Bronchial epithelial cell (primary cell): ENCODE measurements at regions not wholly inside any gene's neighbourhood (a gene's known extent, or its start where the extent isn't known, plus 50 kb on each side); places are given as distances from the start of the nearest gene placed in this dataset.
A peak's percentile ranks its signal among the peaks of the same experiment; 100 is the strongest.

ENCODE experiments used
- DNase-seq: peaks from one replicate; pipeline ENCODE4 v3.0.0-alpha.2; 2010; ENCODE audit warnings: low read depth
- FAIRE-seq: peaks from 2 replicates; lab custom pipeline; 2011; peaks lifted over from hg19 to GRCh38; lab: Jason Lieb, UNC
- H3K27me3 ChIP-seq: 2 replicates; pipeline ENCODE4 v1.5.1; 2011; ENCODE audit warnings: low read length; ENCODE audit not compliant: control insufficient read depth, insufficient read depth
- H3K36me3 ChIP-seq: 2 replicates; pipeline ENCODE4 v1.5.1; 2011; ENCODE audit warnings: low read length; ENCODE audit not compliant: control insufficient read depth, insufficient read depth
- H3K4me3 ChIP-seq: 2 replicates; pipeline ENCODE4 v1.5.1; 2011; ENCODE audit warnings: mild to moderate bottlenecking, low read depth, low read length, control low read depth
- TF ChIP-seq, protein P1 (sequence below): IDR thresholded peaks from 2 replicates; pipeline ENCODE4 v1.5.1; 2011; ENCODE audit warnings: mild to moderate bottlenecking, moderate library complexity, low read length, control low read depth, inconsistent platforms; ENCODE audit not compliant: insufficient read depth, severe bottlenecking

DNA sequence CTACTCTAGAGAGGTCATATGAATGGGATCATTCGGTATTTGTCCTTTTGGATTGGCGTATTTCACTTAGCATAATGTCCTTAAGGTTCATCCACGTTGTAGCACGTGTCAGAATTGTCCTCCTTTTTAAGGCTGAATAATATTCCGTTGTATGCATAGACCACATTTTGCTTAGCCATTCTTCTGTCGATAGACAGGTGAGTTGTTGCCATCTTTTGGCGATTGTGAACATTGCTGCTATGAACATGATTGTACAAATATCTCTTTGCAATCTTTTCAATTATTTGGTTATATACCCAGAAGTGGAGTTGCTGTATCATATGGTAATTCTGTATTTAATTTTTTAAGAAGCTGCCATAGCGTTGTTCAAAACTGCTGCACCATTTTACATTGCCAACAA is 52.4 kb upstream of the GOLGA8J start:
- DNase-seq (no peak), FAIRE-seq (no peak)
- Histone ChIP-seq H3K4me3 (no peak overlapping the region), H3K27me3 (no peaks in the 10 kb centered on the region), H3K36me3 (no peaks in the 10 kb centered on the region)
- TF ChIP-seq, protein P1, sequence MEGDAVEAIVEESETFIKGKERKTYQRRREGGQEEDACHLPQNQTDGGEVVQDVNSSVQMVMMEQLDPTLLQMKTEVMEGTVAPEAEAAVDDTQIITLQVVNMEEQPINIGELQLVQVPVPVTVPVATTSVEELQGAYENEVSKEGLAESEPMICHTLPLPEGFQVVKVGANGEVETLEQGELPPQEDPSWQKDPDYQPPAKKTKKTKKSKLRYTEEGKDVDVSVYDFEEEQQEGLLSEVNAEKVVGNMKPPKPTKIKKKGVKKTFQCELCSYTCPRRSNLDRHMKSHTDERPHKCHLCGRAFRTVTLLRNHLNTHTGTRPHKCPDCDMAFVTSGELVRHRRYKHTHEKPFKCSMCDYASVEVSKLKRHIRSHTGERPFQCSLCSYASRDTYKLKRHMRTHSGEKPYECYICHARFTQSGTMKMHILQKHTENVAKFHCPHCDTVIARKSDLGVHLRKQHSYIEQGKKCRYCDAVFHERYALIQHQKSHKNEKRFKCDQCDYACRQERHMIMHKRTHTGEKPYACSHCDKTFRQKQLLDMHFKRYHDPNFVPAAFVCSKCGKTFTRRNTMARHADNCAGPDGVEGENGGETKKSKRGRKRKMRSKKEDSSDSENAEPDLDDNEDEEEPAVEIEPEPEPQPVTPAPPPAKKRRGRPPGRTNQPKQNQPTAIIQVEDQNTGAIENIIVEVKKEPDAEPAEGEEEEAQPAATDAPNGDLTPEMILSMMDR = peak; percentile 5

DNA sequence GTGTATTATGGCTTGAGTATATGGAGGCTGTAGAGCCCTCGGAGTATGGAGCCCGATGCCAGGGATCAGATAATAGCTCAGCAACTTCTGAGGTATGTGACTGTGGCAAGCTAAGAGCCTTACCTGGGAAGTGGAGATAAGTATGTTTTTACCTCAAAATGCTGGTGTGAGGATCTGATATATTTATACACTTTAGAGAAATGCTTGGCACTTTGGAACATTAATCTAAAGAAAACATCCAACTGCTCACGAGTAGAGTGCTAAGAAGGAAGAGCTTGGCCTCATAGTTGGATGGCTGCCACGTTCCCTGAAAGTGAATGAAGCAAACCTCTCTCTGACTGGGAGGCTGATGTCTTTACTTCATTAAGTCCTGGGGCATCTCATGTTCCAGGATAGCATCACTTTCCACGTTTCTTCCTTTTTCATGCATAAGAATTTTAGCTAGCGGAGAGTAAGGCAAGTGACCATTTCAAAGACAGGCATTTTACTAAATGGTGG is 58.9 kb upstream of the GOLGA8J start:
- FAIRE-seq = peak; percentile 50
- H3K36me3 ChIP-seq = no peaks in the 10 kb centered on the region
- no peak overlapping the region for H3K4me3 ChIP-seq
- H3K27me3 ChIP-seq = no peaks in the 10 kb centered on the region
- TF ChIP-seq, protein P1 = no peak
- DNase-seq = peak; percentile 13

DNA sequence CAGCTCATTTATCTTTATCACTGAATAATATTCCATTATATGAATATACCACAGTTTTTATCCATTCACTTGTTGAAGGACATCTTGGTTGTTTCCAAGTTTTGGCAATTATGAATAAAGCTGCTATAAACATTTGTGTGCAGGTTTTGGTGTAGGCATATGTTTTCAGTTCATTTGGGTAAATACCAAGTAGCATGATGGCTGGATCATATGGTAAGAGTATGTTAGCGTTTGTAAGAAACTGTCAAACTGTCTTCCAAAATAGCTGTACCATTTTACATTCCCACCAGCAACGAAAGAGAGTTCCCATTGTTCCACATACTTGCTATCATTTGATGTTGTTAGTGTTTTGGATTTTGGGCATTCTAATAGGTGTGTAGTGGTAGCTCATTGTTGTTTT is 72.0 kb upstream of the GOLGA8J start:
- TF ChIP-seq, protein P1 = no peak
- no peaks in the 10 kb centered on the region for H3K36me3 ChIP-seq
- no peak for FAIRE-seq
- no peak for DNase-seq
- H3K4me3 ChIP-seq = no peak overlapping the region
- H3K27me3 ChIP-seq = no peaks in the 10 kb centered on the region

DNA sequence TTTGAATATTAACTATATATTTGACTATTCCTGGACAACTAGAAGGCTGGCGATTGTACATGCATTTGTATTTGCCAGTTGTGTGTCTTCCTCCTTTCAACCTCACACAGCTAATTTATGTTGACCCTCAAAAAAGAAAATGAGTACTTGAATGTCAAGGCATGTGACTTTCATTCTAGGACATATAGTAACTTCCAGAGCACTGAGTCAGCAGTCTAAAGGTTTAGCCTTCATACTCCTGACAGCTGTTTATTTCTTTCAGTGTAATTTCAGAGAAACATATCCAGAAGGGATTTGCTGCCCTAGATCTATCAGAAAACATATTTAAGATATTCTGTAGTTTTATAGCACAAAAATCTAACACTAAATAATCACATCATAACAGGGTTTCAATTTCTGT is 74.6 kb upstream of the GOLGA8J start:
- Histone ChIP-seq H3K27me3 (no peaks in the 10 kb centered on the region), H3K36me3 (no peaks in the 10 kb centered on the region), H3K4me3 (no peak overlapping the region)
- TF ChIP-seq, protein P1 = no peak
- FAIRE-seq (no peak), DNase-seq (no peak)

GRCh38 chr15:30001602-30002001 is 81.2 kb upstream of the GOLGA8J start:
- DNase-seq (no peak), FAIRE-seq (no peak)
- no peaks in the 10 kb centered on the region for H3K36me3 ChIP-seq
- no peak overlapping the region for H3K4me3 ChIP-seq
- H3K27me3 ChIP-seq = no peaks in the 10 kb centered on the region
- TF ChIP-seq, protein P1 = no peak

DNA sequence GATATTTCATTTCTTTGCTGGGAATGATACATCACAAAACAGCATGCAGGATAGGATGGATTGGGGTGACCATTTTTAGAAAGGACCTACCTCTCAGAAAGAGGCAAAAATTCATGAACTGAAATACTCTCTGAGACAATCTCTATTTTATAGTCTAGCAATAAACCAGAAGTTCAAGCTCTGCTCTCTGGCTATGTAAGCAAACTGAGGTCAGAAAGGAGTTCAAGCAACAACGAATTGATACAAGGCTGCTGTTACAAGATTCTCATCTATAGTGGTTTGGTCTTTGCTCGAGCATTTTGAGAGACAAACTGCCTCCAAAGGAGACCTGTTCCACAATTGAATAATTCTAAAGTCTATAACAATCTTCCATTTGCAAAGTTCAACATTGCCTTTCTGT is 84.7 kb upstream of the GOLGA8J start:
- FAIRE-seq (no peak), DNase-seq (no peak)
- Histone ChIP-seq H3K4me3 (no peak overlapping the region), H3K27me3 (no peaks in the 10 kb centered on the region), H3K36me3 (no peaks in the 10 kb centered on the region)
- TF ChIP-seq, protein P1 = no peak
